NB4 (cell line): ENCODE measurements at regions not wholly inside any gene's neighbourhood (a gene's known extent, or its start where the extent isn't known, plus 50 kb on each side); places are given as distances from the start of the nearest gene placed in this dataset.

Source experiments
- POLR2A ChIP-seq: IDR thresholded peaks from 2 replicates; pipeline ENCODE4 v1.6.1; 2011; ENCODE audit warnings: mild to moderate bottlenecking; ENCODE audit not compliant: insufficient read length; ENCODE audit errors: extremely low read depth
- TF ChIP-seq, protein P1 (sequence below): IDR thresholded peaks from 2 replicates; pipeline ENCODE4 v1.6.1; 2011; ENCODE audit warnings: low read depth, low read length
- TF ChIP-seq, protein P2 (sequence below): IDR thresholded peaks from one replicate; pipeline ENCODE4 v1.5.1; 2012; ENCODE audit warnings: low read depth, low read length

DNA sequence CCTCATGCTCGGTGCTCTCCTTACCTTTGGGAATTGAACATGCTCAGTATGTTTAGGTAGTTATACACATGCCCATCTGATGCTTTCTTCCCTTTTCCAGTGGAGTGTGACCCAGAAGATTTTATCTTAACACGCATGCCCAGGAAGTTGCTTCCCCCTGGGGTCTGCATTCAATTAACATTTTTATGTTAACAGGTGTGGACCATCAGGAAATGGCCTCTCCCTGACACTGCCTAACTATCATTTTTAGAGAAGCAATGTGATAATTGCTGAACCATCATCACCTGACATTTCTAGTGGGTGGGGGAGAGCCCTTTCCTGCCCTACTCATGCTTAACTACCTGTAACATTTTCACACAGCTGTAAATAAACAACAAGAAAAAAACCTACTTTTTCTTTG lies 55.1 kb upstream of the TGFBR2 start:
- TF ChIP-seq POLR2A = no peak
- TF ChIP-seq, protein P1, sequence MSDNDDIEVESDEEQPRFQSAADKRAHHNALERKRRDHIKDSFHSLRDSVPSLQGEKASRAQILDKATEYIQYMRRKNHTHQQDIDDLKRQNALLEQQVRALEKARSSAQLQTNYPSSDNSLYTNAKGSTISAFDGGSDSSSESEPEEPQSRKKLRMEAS = no peak
- TF ChIP-seq, protein P2, sequence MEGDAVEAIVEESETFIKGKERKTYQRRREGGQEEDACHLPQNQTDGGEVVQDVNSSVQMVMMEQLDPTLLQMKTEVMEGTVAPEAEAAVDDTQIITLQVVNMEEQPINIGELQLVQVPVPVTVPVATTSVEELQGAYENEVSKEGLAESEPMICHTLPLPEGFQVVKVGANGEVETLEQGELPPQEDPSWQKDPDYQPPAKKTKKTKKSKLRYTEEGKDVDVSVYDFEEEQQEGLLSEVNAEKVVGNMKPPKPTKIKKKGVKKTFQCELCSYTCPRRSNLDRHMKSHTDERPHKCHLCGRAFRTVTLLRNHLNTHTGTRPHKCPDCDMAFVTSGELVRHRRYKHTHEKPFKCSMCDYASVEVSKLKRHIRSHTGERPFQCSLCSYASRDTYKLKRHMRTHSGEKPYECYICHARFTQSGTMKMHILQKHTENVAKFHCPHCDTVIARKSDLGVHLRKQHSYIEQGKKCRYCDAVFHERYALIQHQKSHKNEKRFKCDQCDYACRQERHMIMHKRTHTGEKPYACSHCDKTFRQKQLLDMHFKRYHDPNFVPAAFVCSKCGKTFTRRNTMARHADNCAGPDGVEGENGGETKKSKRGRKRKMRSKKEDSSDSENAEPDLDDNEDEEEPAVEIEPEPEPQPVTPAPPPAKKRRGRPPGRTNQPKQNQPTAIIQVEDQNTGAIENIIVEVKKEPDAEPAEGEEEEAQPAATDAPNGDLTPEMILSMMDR = no peak
